Gastrocnemius medialis (tissue), 4 donors: ENCODE measurements at regions not wholly inside any gene's neighbourhood (a gene's known extent, or its start where the extent isn't known, plus 50 kb on each side); places are given as distances from the start of the nearest gene placed in this dataset.
"Not testable (repeated sequence)": the region's sequence is repeated elsewhere in the genome, so short reads cannot be mapped to it uniquely, and the experiment has no call there.

ENCODE experiments used
- ATAC-seq, 2 donors: fragments of 150-250 bp; one replicate each; pipeline ENCODE4 v1.9.1; 2016
- DNase-seq, 2 donors: peaks; one replicate each; pipeline ENCODE4 v3.0.0-alpha.2; 2019
- H3K27ac ChIP-seq, 4 donors: fragments of 200-600 bp; sonication (generic); 1 replicate in 1 of 4; 2 replicates in 3 of 4; pipeline ENCODE4 v1.5.1; 2016 to 2018; ENCODE audit warnings: mild to moderate bottlenecking in 2 of 4, moderate library complexity in 1 of 4
- H3K27me3 ChIP-seq, 3 donors: fragments of 200-600 bp; sonication (generic) in 2 of 3; 1 replicate in 1 of 3; 2 replicates in 2 of 3; pipeline versions ENCODE4 v1.5.1 to v1.6.0; 2016 to 2019; ENCODE audit warnings: mild to moderate bottlenecking in 1 of 3, moderate library complexity in 1 of 3
- H3K36me3 ChIP-seq, 2 donors: fragments of 200-600 bp; sonication (generic) in 1 of 2; one replicate each; pipeline ENCODE4 v1.5.1; 2017 to 2018
- H3K4me1 ChIP-seq, 2 donors: fragments of 200-600 bp; sonication (generic) in 1 of 2; one replicate each; pipeline ENCODE4 v1.5.1; 2016 to 2017; ENCODE audit warnings: mild to moderate bottlenecking in 2 of 2
- H3K4me3 ChIP-seq, 4 donors: fragments of 200-600 bp; sonication (generic) in 3 of 4; 1 replicate in 1 of 4; 2 replicates in 3 of 4; pipeline ENCODE4 v1.5.1; 2016 to 2019; ENCODE audit warnings: mild to moderate bottlenecking in 2 of 4
- H3K9me3 ChIP-seq, 3 donors: fragments of 200-600 bp; sonication (generic) in 2 of 3; 1 replicate in 1 of 3; 2 replicates in 2 of 3; pipeline ENCODE4 v1.5.1; 2016 to 2019
- POLR2A ChIP-seq, 2 donors: fragments of 450-650 bp; IDR thresholded peaks; one replicate each; pipeline ENCODE4 v1.6.1; 2017; ENCODE audit warnings: antibody characterized with exemption in 2 of 2, mild to moderate bottlenecking in 2 of 2, moderate library complexity in 2 of 2
- in situ Hi-C, 4 donors: fragments of 200-750 bp; cut with MboI; loops; one replicate each; pipeline versions ENCODE4 v1.15.0 to v1.8.0; 2017; ENCODE audit warnings: low sequenced_read_pairs in 4 of 4
- intact Hi-C: fragments of 100-400 bp; cut with DNase I; formaldehyde crosslinking; loops from one replicate; pipeline ENCODE4 v1.15.1; 2023; ENCODE audit warnings: low total_unique reads
- TF ChIP-seq, protein P1 (sequence below), 5 experiments: fragments of 450-650 bp in 3 of 5; fragments of 200-600 bp in 2 of 5; sonication (generic) in 2 of 5; IDR thresholded peaks in 4 of 5; conservative IDR thresholded peaks in 1 of 5; 1 replicate in 4 of 5; 2 replicates in 1 of 5; pipeline ENCODE4 v1.5.1; 2016 to 2019; ENCODE audit warnings: antibody characterized with exemption in 5 of 5, mild to moderate bottlenecking in 3 of 5, moderate library complexity in 3 of 5

DNA sequence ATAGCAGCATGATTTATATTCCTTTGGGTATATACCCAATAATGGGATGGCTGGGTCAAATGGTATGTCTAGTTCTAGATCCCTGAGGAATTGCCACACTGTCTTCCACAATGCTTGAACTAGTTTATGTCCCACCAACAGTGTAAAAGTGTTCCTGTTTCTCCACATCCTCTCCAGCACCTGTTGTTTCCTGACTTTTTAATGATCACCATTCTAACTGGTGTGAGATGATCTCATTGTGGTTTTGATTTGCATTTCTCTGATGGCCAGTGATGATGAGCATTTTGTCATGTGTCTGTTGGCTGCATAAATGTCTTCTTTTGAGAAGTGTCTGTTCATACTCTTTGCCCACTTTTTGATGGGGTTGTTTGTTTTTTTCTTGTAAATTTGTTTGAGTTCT, 54.0 kb upstream of the GPR89A start:
- intact Hi-C loops, result not testable (repeated sequence)

DNA sequence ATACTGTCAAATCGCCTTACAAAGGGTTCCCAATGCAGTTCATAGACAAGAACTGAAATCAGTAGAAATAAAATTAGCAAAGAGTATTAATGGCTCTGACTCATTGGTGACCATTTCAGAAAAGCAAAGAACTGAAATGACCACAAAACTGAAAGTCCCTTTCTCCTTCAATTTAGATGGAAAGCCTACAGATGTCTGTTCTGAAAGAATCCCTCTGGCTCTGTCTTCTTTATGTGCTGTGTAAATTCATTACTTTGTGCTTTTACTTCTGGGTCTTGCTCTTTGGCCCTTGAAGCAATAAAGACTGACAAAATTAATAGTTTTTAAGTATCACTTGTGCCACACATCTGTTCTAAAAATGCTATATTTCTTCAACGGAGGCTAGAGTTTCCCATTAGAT, 62.7 kb upstream of the GPR89A start:
- Histone ChIP-seq H3K4me3 (no peak overlapping the region), H3K4me1 (no peaks in the 10 kb centered on the region), H3K27ac (no peak overlapping the region), H3K36me3 (no peaks in the 10 kb centered on the region), H3K9me3 (no peaks in the 10 kb centered on the region), H3K27me3 (peaks cover 0 to 4% (median 0%) of the 10 kb centered on the region in 3 donors)
- ATAC-seq (no peak), DNase-seq (no peak)
- intact Hi-C loops (no loop called here), in situ Hi-C loops (no loop called here)
- no peak for TF ChIP-seq POLR2A (IDR thresholded peaks at IDR 0.05)
- TF ChIP-seq, protein P1, sequence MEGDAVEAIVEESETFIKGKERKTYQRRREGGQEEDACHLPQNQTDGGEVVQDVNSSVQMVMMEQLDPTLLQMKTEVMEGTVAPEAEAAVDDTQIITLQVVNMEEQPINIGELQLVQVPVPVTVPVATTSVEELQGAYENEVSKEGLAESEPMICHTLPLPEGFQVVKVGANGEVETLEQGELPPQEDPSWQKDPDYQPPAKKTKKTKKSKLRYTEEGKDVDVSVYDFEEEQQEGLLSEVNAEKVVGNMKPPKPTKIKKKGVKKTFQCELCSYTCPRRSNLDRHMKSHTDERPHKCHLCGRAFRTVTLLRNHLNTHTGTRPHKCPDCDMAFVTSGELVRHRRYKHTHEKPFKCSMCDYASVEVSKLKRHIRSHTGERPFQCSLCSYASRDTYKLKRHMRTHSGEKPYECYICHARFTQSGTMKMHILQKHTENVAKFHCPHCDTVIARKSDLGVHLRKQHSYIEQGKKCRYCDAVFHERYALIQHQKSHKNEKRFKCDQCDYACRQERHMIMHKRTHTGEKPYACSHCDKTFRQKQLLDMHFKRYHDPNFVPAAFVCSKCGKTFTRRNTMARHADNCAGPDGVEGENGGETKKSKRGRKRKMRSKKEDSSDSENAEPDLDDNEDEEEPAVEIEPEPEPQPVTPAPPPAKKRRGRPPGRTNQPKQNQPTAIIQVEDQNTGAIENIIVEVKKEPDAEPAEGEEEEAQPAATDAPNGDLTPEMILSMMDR (IDR thresholded peaks at IDR 0.05 in 4 of 5, conservative IDR thresholded peaks at IDR 0.05 in 1 of 5), result no peak

More for the DNA sequence above, 54.0 kb upstream of the GPR89A start:
- H3K4me3 ChIP-seq, H3K36me3 ChIP-seq, H3K9me3 ChIP-seq, H3K27me3 ChIP-seq, ATAC-seq, DNase-seq, in situ Hi-C loops, H3K4me1 ChIP-seq, H3K27ac ChIP-seq: not testable (repeated sequence)

DNA sequence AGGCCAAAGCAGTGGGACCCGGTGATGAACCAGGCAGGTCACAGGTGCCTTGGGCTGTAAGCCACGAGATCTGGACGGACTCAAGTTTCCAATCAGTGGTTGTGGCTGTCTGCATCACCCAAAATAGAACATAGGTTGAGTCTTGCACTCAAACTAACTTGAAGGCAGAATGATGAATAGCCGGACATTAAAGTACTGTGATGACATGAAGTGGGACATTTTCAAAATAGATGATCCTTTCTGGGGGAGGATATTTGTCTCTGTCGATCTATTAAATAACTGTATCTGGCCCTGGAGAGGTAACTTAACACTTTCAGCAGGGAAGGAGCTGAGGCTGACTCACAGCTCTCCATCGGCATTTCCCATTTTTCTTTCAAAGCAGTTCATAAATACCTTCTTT, 66.1 kb upstream of the GPR89A start:
- H3K27me3 ChIP-seq, in situ Hi-C loops, DNase-seq: not testable (repeated sequence)

DNA sequence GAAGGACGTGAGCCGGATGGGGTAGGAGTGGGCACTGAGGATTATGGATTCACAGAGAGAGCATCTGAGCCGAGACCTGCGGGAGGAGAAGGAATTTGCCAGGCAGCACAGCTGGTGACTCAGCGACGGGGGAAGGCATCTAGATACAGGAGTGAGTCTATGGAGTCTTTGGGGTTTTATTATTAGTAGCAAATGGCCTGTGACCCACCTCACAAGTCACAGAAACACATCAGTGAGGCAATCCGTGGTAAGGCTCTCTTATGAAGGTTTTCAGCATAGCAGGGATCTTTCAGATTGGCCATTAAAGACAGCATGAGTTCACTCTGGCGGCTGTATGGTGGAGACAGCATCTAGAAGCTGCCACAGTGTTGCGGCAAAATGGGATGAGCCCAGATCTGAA, 66.5 kb upstream of the GPR89A start:
- H3K4me3 ChIP-seq, H3K27me3 ChIP-seq, intact Hi-C loops, H3K9me3 ChIP-seq, DNase-seq, H3K36me3 ChIP-seq, H3K4me1 ChIP-seq, in situ Hi-C loops, H3K27ac ChIP-seq, ATAC-seq: not testable (repeated sequence)

More for the DNA sequence above, 66.1 kb upstream of the GPR89A start:
- peak in 1 of 2 donors; percentile 30 for ATAC-seq
- H3K27ac ChIP-seq, H3K4me1 ChIP-seq, intact Hi-C loops, H3K9me3 ChIP-seq, H3K4me3 ChIP-seq, H3K36me3 ChIP-seq: not testable (repeated sequence)

DNA sequence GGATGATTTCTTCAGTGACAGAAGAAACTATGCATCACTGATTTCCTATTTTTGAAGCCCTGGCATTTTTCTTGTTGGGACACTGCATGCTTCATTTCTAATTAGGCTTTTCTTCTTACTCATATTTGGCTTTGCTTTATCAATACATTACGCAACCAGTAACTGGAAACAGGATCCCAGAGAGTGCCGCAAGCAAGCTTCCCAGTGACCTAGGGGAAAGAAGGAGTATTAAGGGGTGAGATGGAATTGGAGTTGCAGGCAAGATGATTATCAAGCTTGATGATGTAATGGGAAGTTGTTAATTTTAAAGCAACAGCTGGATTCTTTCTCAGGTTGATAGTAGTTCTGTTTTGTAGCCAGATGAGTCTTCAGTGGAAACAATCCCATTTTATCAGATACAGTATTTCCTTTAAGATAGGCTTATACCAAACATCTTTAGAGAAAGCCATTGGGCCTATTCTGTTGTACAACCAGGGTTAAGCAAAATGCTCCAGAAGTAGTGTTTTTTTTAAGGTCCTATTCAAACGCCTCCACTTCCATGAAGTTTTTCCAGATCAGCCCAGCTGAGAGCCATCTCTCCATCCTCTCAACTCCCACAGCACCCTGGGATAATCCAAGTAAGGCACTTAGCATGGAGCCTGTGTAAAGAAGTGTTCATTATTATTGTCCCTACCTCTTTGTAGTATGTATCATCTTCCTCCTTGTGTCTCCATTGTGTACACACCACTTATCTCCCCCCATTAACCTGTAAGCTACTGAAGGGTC, 69.5 kb upstream of the GPR89A start:
- in situ Hi-C loops, intact Hi-C loops, H3K36me3 ChIP-seq, H3K9me3 ChIP-seq, DNase-seq, ATAC-seq, H3K4me1 ChIP-seq, H3K27me3 ChIP-seq, H3K4me3 ChIP-seq, H3K27ac ChIP-seq: not testable (repeated sequence)

DNA sequence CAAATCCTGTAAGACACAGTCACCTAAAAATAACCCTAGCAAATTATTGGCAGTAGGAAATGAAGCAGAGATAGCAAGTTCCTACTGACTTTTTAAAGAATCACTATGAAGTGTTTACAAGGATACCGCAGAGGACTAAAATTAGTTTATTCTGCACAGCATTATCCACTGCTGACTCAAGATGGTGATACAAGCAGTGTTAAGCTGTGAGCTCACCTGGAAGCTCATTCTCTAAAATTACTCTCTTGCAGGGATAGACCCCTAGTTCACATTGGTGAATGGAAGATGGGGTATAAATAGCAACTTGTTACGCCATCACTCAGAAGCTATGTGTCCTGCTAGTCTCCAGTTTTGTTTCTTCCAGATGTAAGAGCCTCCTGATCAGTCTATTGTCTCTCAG, 70.8 kb upstream of the GPR89A start:
- DNase-seq, H3K27ac ChIP-seq, H3K4me1 ChIP-seq, in situ Hi-C loops, intact Hi-C loops, H3K27me3 ChIP-seq, H3K4me3 ChIP-seq, H3K9me3 ChIP-seq, H3K36me3 ChIP-seq: not testable (repeated sequence)
- peak; percentile 84 to 87 for ATAC-seq

DNA sequence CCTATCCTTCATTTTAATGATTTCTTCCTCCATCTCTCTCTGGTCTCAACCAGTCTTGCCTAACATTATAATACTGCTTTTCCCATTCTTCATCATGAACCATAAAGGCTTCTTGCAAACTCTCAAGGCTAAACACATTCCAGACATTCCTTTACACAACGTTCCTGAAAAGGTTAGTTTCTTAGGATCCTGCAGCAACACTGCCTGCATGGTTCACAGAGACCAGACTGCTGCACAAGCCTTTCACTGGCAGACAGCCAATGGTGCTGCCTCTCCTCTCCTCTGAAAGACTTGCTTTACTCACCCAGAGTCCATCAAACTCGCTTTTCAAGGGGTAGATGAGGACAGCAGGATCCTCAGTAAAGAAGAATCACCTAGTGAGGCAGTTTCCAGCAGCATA, 72.3 kb upstream of the GPR89A start:
- H3K27me3 ChIP-seq, H3K9me3 ChIP-seq, ATAC-seq, H3K27ac ChIP-seq, in situ Hi-C loops, H3K4me3 ChIP-seq, H3K4me1 ChIP-seq, DNase-seq, intact Hi-C loops, H3K36me3 ChIP-seq: not testable (repeated sequence)

DNA sequence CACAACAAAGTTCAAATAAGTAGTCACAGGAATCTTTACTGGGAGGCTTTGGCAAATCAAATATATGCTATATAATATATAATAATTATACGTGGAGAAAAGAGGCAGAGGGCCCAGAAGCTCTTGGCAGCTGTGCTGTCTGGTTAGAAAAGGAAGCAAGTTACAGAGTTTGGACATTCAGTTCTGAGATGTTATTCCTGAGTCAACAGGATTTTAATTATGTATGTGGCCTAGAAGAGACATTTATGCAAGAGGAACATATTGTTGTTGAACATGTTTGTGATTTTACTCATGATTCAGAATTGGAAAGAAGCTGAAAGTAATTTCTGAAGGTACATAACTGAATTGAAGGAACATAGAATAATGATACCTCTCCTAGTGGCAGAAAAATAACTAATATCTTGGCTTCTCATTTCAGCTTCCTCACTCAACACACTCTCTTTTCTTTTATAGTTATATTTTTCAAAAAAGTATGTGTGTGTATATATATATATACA, 79.7 kb upstream of the GPR89A start:
- H3K4me1 ChIP-seq, H3K27me3 ChIP-seq, H3K36me3 ChIP-seq, H3K4me3 ChIP-seq, in situ Hi-C loops, intact Hi-C loops, DNase-seq, H3K9me3 ChIP-seq, H3K27ac ChIP-seq: not testable (repeated sequence)
- peak in 1 of 2 donors; percentile 63 for ATAC-seq

DNA sequence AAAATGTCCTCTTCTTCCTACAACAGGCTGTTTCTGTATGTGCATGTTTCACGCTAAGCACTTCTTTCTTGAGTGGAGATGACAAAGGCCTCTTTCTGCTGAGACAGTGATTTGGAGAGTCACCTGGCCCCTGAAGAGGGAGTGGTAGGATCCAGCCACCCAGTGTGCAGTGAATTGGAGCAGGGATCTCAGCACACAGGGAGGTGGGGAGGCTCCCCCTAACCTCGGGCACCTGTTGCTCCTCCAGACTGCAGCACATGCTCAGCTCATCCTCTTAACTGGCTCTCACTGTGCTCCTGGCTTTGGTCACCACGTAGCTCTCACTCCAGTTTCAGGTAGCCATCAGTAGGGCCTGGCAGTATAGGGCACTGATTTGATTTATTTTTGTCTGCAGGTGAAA, 87.6 kb upstream of the GPR89A start:
- H3K27ac ChIP-seq, intact Hi-C loops, in situ Hi-C loops, H3K36me3 ChIP-seq, H3K4me1 ChIP-seq, ATAC-seq, H3K4me3 ChIP-seq, H3K27me3 ChIP-seq, H3K9me3 ChIP-seq, DNase-seq: not testable (repeated sequence)

DNA sequence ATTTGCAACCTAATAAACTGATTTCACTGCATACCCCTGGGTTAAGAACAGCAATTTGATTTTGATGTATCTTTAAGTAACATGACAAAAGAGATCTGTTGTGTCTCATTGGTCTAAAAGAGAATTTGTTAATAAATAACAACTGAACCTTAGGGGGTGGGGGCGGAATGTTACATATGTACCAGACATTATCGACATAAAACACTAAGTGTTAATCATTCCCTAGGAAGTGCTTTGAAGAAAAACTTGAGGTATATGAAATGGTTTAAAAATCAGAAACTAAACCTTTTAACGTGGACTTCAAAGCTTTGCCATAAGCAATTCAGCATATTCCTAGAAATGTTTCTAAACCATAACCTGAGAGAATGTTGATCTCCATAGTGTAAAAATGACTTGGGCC, 88.5 kb upstream of the GPR89A start:
- H3K27ac ChIP-seq, H3K4me3 ChIP-seq, in situ Hi-C loops, H3K36me3 ChIP-seq, ATAC-seq, H3K4me1 ChIP-seq, H3K9me3 ChIP-seq, H3K27me3 ChIP-seq, intact Hi-C loops, DNase-seq: not testable (repeated sequence)

DNA sequence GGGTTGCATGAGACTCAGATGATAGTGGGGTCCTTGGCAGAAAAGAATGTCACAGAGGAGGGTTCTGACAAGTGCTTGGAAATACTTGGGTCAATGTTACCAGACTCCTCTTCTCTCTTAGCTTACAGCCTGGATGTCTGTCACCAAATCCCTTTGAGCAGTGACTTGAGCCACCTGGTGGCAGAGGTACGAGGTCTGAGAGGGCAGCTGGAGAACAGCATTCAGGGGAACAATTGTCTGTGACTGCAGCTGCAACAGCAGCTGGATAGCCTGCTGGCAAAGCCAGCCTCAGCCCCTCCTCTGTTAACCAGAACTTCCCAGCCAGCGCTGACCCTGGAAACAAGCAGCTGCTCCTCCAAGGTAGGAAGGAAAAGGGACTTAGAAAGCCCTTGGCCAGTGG, 87.6 kb upstream of the NBPF20 start:
- H3K36me3 ChIP-seq, H3K4me1 ChIP-seq, DNase-seq, intact Hi-C loops, ATAC-seq, H3K4me3 ChIP-seq, in situ Hi-C loops, H3K27ac ChIP-seq, H3K9me3 ChIP-seq, H3K27me3 ChIP-seq: not testable (repeated sequence)
